ENCODE measurements at regions not wholly inside any gene's neighbourhood (a gene's known extent, or its start where the extent isn't known, plus 50 kb on each side); places are given as distances from the start of the nearest gene placed in this dataset.

- TF ChIP-seq POLR2A (IDR thresholded peaks at IDR 0.05) (no peak), CTCF (IDR thresholded peaks at IDR 0.05) (no peak)
- H3K27me3 ChIP-seq, result no peaks in the 10 kb centered on the region
- ATAC-seq, result no peak
- no peak overlapping the region for H3K27ac ChIP-seq
- no peaks in the 10 kb centered on the region for H3K9me3 ChIP-seq
- H3K36me3 ChIP-seq (replicated peaks in 1 of 2; ENCODE audit: insufficient read depth in 1 of 2, low read depth in 2 of 2), result no peaks in the 10 kb centered on the region
- H3K4me3 ChIP-seq, result no peak overlapping the region
- H3K4me1 ChIP-seq, result no peaks in the 10 kb centered on the region
- intact Hi-C loops (cut with DNase I), result no loop called here
- DNase-seq, result no peak
- WGBS, 2 donors, result 75 to 96% methylated on average over 2 of the region's 2 CpGs
These were observed 1206.7 kb downstream of the CDH12 start for GRCh38 chr5:21646469-21646868.

- H3K27ac ChIP-seq, result no peak overlapping the region
- no peaks in the 10 kb centered on the region for H3K36me3 ChIP-seq (replicated peaks in 1 of 2; ENCODE audit: insufficient read depth in 1 of 2, low read depth in 2 of 2)
- no peak for TF ChIP-seq CTCF (IDR thresholded peaks at IDR 0.05)
- no peak for TF ChIP-seq POLR2A (IDR thresholded peaks at IDR 0.05)
- intact Hi-C loops (cut with DNase I), result no loop called here
- 23 to 56% methylated on average over 3 of the region's 3 CpGs for WGBS, 2 donors
- ATAC-seq (no peak), DNase-seq (no peak)
- H3K9me3 ChIP-seq, result no peaks in the 10 kb centered on the region
- no peaks in the 10 kb centered on the region for H3K4me1 ChIP-seq
- no peaks in the 10 kb centered on the region for H3K27me3 ChIP-seq
- no peak overlapping the region for H3K4me3 ChIP-seq
These were observed 1209.1 kb downstream of the CDH12 start for GRCh38 chr5:21644032-21644431.

GRCh38 chr5:21642312-21642711 lies 1210.8 kb downstream of the CDH12 start:
- DNase-seq, result no peak
- Histone ChIP-seq H3K27ac (no peak overlapping the region), H3K4me3 (no peak overlapping the region), H3K27me3 (no peaks in the 10 kb centered on the region), H3K36me3 (replicated peaks in 1 of 2; ENCODE audit: insufficient read depth in 1 of 2, low read depth in 2 of 2) (no peaks in the 10 kb centered on the region), H3K9me3 (no peaks in the 10 kb centered on the region), H3K4me1 (no peaks in the 10 kb centered on the region)
- intact Hi-C loops (cut with DNase I), result no loop called here
- no peak for TF ChIP-seq CTCF (IDR thresholded peaks at IDR 0.05)
- TF ChIP-seq POLR2A (IDR thresholded peaks at IDR 0.05), result no peak
- 59 to 71% methylated on average over 1 of the region's 1 CpG for WGBS, 2 donors
- ATAC-seq, result no peak

- WGBS, 2 donors, result 92 to 98% methylated on average over 2 of the region's 2 CpGs
- Histone ChIP-seq H3K27ac (no peak overlapping the region), H3K9me3 (no peaks in the 10 kb centered on the region), H3K4me1 (no peaks in the 10 kb centered on the region), H3K36me3 (replicated peaks in 1 of 2; ENCODE audit: insufficient read depth in 1 of 2, low read depth in 2 of 2) (no peaks in the 10 kb centered on the region), H3K4me3 (no peak overlapping the region), H3K27me3 (no peaks in the 10 kb centered on the region)
- intact Hi-C loops (cut with DNase I), result no loop called here
- TF ChIP-seq CTCF (IDR thresholded peaks at IDR 0.05) (no peak), POLR2A (IDR thresholded peaks at IDR 0.05) (no peak)
- DNase-seq (no peak), ATAC-seq (no peak)
These were observed 1229.3 kb downstream of the CDH12 start for GRCh38 chr5:21623831-21624230.

GRCh38 chr5:21615195-21615765 lies 1237.9 kb downstream of the CDH12 start:
- no peak for DNase-seq
- Histone ChIP-seq H3K27ac (no peak overlapping the region), H3K27me3 (no peaks in the 10 kb centered on the region), H3K9me3 (no peaks in the 10 kb centered on the region), H3K4me3 (no peak overlapping the region), H3K36me3 (replicated peaks in 1 of 2; ENCODE audit: insufficient read depth in 1 of 2, low read depth in 2 of 2) (no peaks in the 10 kb centered on the region), H3K4me1 (no peaks in the 10 kb centered on the region)
- TF ChIP-seq CTCF (IDR thresholded peaks at IDR 0.05), result no peak
- TF ChIP-seq POLR2A (IDR thresholded peaks at IDR 0.05), result no peak
- ATAC-seq, result no peak
- WGBS, 2 donors, result 76 to 85% methylated on average over 16 of the region's 16 CpGs
- intact Hi-C loops (cut with DNase I), result no loop called here
